Esophagus squamous epithelium (tissue), 5 donors: ENCODE measurements at regions not wholly inside any gene's neighbourhood (a gene's known extent, or its start where the extent isn't known, plus 50 kb on each side); places are given as distances from the start of the nearest gene placed in this dataset.

Experiments used
- DNase-seq: peaks from one replicate; lab custom pipeline; 2025; lab: John Stamatoyannopoulos, UW
- H3K27ac ChIP-seq, 4 donors: fragments of 200-600 bp; sonication (generic); one replicate each; pipeline ENCODE4 v1.5.1; 2016 to 2019; ENCODE audit warnings: mild to moderate bottlenecking in 1 of 4
- H3K27me3 ChIP-seq, 4 donors: fragments of 200-600 bp; sonication (generic); 1 replicate in 3 of 4; 2 replicates in 1 of 4; pipeline versions ENCODE4 v1.5.1 to v1.6.0; 2017 to 2021; ENCODE audit warnings: antibody characterized with exemption in 1 of 4
- H3K36me3 ChIP-seq, 3 donors: fragments of 200-600 bp; sonication (generic); one replicate each; pipeline ENCODE4 v1.5.1; 2016 to 2019
- H3K4me1 ChIP-seq, 3 donors: fragments of 200-600 bp; sonication (generic); one replicate each; pipeline ENCODE4 v1.5.1; 2017 to 2019
- H3K4me3 ChIP-seq, 4 donors: fragments of 200-600 bp; sonication (generic); 1 replicate in 3 of 4; 2 replicates in 1 of 4; pipeline ENCODE4 v1.5.1; 2016 to 2019; ENCODE audit warnings: mild to moderate bottlenecking in 2 of 4, moderate library complexity in 1 of 4
- H3K9me3 ChIP-seq, 3 donors: fragments of 200-600 bp; sonication (generic); one replicate each; pipeline ENCODE4 v1.5.1; 2016 to 2019
- CTCF ChIP-seq, 6 experiments: fragments of 450-650 bp in 4 of 6; fragments of 200-600 bp in 2 of 6; sonication (generic) in 2 of 6; IDR thresholded peaks; one replicate each; pipeline ENCODE4 v1.5.1; 2016 to 2019; ENCODE audit warnings: antibody characterized with exemption in 6 of 6, mild to moderate bottlenecking in 4 of 6, moderate library complexity in 4 of 6
- POLR2A ChIP-seq, 4 donors: fragments of 450-650 bp; IDR thresholded peaks; one replicate each; pipeline ENCODE4 v1.6.1; 2017; ENCODE audit warnings: antibody characterized with exemption in 4 of 4, mild to moderate bottlenecking in 4 of 4, moderate library complexity in 3 of 4
- WGBS, 2 donors: methylation state at CpG; one replicate each; pipeline ENCODE4 v1.1.5; 2018; 5-methylcytosine and 5-hydroxymethylcytosine counted together
- intact Hi-C: fragments of 100-400 bp; cut with DNase I; formaldehyde crosslinking; loops from one replicate; pipeline ENCODE4 v1.15.0; 2022
- donor health status: DM: yes; HTN: yes; CAD: no.

DNA sequence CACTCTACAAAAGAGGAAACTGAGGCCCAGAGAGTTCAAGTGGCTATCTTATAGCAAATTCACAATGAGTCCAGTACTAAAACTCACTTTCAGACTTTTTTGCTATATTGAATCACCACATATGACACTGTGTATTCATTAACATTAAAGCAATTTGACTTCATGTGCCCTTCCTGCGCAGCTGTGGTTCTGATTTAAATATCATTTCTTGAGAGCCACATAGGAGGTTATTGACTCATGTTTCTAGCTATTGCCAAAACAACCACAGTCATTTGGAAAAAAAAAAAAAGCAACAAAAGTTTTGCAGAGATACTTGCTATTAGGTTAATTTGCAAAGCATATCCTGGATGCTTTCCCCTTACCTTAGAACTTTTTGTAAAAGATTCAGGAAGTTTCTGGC is 341.2 kb downstream of the PIK3C3 start:
- H3K36me3 ChIP-seq: no peaks in the 10 kb centered on the region
- peaks cover 0 to 4% (median 0%) of the 10 kb centered on the region in 3 donors for H3K4me1 ChIP-seq
- no peak overlapping the region for H3K4me3 ChIP-seq
- 80 to 89% methylated on average over 1 of the region's 1 CpG for WGBS, 2 donors
- H3K9me3 ChIP-seq: no peaks in the 10 kb centered on the region
- no peak for DNase-seq
- intact Hi-C loops: no loop called here
- TF ChIP-seq POLR2A (IDR thresholded peaks at IDR 0.05) (no peak), CTCF (IDR thresholded peaks at IDR 0.05) (no peak)
- no peaks in the 10 kb centered on the region for H3K27me3 ChIP-seq
- no peak overlapping the region for H3K27ac ChIP-seq

DNA sequence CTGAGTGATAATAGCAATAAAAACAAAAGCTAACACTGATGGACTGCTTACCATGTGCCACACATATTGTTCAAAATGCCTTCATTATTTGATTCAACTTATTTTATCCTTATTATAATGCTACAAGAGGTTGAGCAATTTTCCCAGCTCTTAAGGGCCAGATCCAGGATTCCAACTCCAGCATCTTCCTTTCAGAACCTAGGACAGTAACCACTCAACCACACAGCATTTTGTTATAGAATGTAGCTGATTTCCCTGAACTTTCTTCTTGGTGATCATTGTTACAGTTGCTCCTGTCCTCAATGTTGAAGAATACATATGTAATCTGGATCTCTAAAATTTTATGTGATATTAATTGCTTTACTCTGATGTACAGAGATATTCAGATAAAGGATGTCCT is 341.7 kb downstream of the PIK3C3 start:
- H3K9me3 ChIP-seq: no peaks in the 10 kb centered on the region
- no peaks in the 10 kb centered on the region for H3K36me3 ChIP-seq
- H3K27me3 ChIP-seq: no peaks in the 10 kb centered on the region
- H3K27ac ChIP-seq: no peak overlapping the region
- H3K4me3 ChIP-seq: no peak overlapping the region
- DNase-seq: no peak
- intact Hi-C loops: no loop called here
- H3K4me1 ChIP-seq: peaks cover 0 to 4% (median 0%) of the 10 kb centered on the region in 3 donors
- TF ChIP-seq CTCF (IDR thresholded peaks at IDR 0.05): no peak
- no peak for TF ChIP-seq POLR2A (IDR thresholded peaks at IDR 0.05)

GRCh38 chr18:42298759-42299675 is 344.0 kb downstream of the PIK3C3 start:
- TF ChIP-seq POLR2A (IDR thresholded peaks at IDR 0.05): no peak
- TF ChIP-seq CTCF (IDR thresholded peaks at IDR 0.05): peak; percentile 45 to 90 (median 80)
- Histone ChIP-seq H3K27ac (peak overlapping the region in 3 of 4 donors; percentile 25 to 39 (median 30)), H3K4me1 (peaks cover 0 to 4% (median 0%) of the 10 kb centered on the region in 3 donors), H3K9me3 (no peaks in the 10 kb centered on the region), H3K36me3 (no peaks in the 10 kb centered on the region), H3K4me3 (peak overlapping the region in 3 of 4 donors; percentile 10 to 52 (median 26)), H3K27me3 (no peaks in the 10 kb centered on the region)
- WGBS, 2 donors: 30 to 38% methylated on average over 15 of the region's 15 CpGs
- intact Hi-C loops: no loop called here
- no peak for DNase-seq

DNA sequence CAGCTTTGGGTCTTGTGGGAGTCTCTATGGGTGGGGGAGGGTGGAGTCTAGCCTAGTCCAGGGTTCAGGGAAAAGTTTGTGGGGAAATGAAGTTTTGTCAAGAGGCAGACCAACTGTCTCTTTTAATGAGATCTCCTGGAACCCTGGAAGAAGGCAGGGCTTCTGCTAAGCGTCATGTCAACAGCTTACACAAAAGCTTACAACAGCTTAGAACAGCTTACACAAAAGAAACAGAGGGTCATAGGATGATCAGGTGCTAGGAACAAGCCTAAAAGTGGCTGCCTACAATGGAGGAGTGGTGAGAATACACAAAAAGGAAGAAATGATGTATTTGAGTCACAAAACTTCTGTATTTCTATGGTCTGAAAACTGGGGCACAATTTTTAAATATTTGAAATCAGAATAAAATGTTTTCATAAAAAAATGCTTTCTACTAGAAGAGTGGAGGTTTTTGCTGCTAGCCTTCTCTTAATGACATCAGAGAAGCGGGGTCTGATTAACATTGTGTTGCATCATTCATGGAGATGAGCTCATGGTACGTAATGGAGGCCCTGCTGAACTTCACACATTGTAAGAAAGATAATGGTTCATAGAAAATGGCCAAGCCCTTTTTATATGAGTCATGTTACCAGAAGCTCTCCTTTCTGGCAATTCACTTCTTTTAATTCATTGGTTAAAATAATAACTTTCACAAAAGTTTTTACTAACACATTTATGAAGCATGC is 351.0 kb downstream of the PIK3C3 start:
- Histone ChIP-seq H3K4me3 (no peak overlapping the region), H3K27ac (no peak overlapping the region), H3K4me1 (no peaks in the 10 kb centered on the region), H3K27me3 (no peaks in the 10 kb centered on the region), H3K9me3 (no peaks in the 10 kb centered on the region), H3K36me3 (no peaks in the 10 kb centered on the region)
- no peak for TF ChIP-seq CTCF (IDR thresholded peaks at IDR 0.05)
- TF ChIP-seq POLR2A (IDR thresholded peaks at IDR 0.05): no peak
- DNase-seq: no peak
- 46 to 68% methylated on average over 3 of the region's 3 CpGs for WGBS, 2 donors
- intact Hi-C loops: no loop called here

GRCh38 chr18:42306594-42306980 is 351.6 kb downstream of the PIK3C3 start:
- intact Hi-C loops: no loop called here
- Histone ChIP-seq H3K9me3 (no peaks in the 10 kb centered on the region), H3K27ac (no peak overlapping the region), H3K36me3 (no peaks in the 10 kb centered on the region), H3K4me1 (no peaks in the 10 kb centered on the region), H3K4me3 (no peak overlapping the region), H3K27me3 (no peaks in the 10 kb centered on the region)
- no peak for DNase-seq
- no peak for TF ChIP-seq POLR2A (IDR thresholded peaks at IDR 0.05)
- no peak for TF ChIP-seq CTCF (IDR thresholded peaks at IDR 0.05)
